ENCODE measurements at regions not wholly inside any gene's neighbourhood (a gene's known extent, or its start where the extent isn't known, plus 50 kb on each side); places are given as distances from the start of the nearest gene placed in this dataset.

DNA sequence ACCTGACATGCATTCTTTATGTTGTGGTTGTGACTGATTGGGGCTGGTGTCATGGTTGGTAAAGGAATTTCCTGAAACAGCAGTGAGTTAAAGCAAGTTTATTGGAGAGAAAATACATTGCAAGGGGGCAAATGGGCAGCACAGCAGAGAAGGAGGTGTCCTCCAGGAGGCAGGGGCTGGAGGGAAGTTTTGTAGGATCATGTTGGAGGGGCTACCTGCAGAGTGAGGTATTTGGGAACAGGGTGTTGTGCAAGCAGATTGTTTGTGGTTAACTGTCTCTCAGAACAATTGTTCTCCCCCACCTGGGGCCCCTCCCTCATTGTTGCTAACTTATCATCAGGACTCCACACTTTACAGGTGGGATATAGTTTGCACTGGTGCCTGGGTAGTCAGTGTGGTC, 196.0 kb downstream of the NSUN3 start:
- no peak overlapping the region for H3K4me3 ChIP-seq (ENCODE audit: low read depth, low read length)
- ChIA-PET CTCF (interaction anchor here (1.7 kb wide), 1 partner anchor 9 kb away, joined by 6 read pairs; no protein-coding TSS in a partner anchor), POLR2A (no interaction called here)
- H3K36me3 ChIP-seq (ENCODE audit: control insufficient read depth in 2 of 2, insufficient read depth in 1 of 2, low read length in 2 of 2) = no peaks in the 10 kb centered on the region
- H3K9me3 ChIP-seq (ENCODE audit: control insufficient read depth, insufficient read depth, low read depth, low read length) = no peaks in the 10 kb centered on the region
- no peak overlapping the region for H3K27ac ChIP-seq (ENCODE audit: extremely low read depth, low read depth, low read length)
- no peaks in the 10 kb centered on the region for H3K4me1 ChIP-seq (ENCODE audit: control insufficient read depth, insufficient read depth, low read length)
- TF ChIP-seq ZNF555 (tag by site-specific recombination; conservative IDR thresholded peaks at IDR 0.05) = no peak
- TF ChIP-seq, protein P1, sequence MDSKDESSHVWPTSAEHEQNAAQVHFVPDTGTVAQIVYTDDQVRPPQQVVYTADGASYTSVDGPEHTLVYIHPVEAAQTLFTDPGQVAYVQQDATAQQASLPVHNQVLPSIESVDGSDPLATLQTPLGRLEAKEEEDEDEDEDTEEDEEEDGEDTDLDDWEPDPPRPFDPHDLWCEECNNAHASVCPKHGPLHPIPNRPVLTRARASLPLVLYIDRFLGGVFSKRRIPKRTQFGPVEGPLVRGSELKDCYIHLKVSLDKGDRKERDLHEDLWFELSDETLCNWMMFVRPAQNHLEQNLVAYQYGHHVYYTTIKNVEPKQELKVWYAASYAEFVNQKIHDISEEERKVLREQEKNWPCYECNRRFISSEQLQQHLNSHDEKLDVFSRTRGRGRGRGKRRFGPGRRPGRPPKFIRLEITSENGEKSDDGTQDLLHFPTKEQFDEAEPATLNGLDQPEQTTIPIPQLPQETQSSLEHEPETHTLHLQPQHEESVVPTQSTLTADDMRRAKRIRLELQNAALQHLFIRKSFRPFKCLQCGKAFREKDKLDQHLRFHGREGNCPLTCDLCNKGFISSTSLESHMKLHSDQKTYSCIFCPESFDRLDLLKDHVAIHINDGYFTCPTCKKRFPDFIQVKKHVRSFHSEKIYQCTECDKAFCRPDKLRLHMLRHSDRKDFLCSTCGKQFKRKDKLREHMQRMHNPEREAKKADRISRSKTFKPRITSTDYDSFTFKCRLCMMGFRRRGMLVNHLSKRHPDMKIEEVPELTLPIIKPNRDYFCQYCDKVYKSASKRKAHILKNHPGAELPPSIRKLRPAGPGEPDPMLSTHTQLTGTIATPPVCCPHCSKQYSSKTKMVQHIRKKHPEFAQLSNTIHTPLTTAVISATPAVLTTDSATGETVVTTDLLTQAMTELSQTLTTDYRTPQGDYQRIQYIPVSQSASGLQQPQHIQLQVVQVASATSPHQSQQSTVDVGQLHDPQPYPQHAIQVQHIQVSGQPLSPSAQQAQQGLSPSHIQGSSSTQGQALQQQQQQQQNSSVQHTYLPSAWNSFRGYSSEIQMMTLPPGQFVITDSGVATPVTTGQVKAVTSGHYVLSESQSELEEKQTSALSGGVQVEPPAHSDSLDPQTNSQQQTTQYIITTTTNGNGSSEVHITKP (tag by site-specific recombination; IDR thresholded peaks at IDR 0.05) = no peak
- TF ChIP-seq INSM2 (tag by site-specific recombination; IDR thresholded peaks at IDR 0.05) = no peak
- TF ChIP-seq PRDM1 (tag by site-specific recombination; IDR thresholded peaks at IDR 0.05) = no peak
- TF ChIP-seq ATF2 (tag by site-specific recombination; IDR thresholded peaks at IDR 0.05; ENCODE audit: low read depth) = no peak
- no peak for TF ChIP-seq ZNF544 (tag by site-specific recombination; IDR thresholded peaks at IDR 0.05)
- TF ChIP-seq GLI2 (tag by site-specific recombination; IDR thresholded peaks at IDR 0.05; ENCODE audit: borderline replicate concordance, low read depth) = no peak
- no peak for TF ChIP-seq KLF9 (tag by site-specific recombination; IDR thresholded peaks at IDR 0.05; ENCODE audit: low read depth)
- TF ChIP-seq ZFP3 (tag by site-specific recombination; IDR thresholded peaks at IDR 0.05; ENCODE audit: low read depth) = no peak
- TF ChIP-seq, protein P2, sequence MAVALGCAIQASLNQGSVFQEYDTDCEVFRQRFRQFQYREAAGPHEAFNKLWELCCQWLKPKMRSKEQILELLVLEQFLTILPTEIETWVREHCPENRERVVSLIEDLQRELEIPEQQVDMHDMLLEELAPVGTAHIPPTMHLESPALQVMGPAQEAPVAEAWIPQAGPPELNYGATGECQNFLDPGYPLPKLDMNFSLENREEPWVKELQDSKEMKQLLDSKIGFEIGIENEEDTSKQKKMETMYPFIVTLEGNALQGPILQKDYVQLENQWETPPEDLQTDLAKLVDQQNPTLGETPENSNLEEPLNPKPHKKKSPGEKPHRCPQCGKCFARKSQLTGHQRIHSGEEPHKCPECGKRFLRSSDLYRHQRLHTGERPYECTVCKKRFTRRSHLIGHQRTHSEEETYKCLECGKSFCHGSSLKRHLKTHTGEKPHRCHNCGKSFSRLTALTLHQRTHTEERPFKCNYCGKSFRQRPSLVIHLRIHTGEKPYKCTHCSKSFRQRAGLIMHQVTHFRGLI (tag by site-specific recombination; IDR thresholded peaks at IDR 0.05) = no peak
- TF ChIP-seq SALL2 (tag by site-specific recombination; IDR thresholded peaks at IDR 0.05; ENCODE audit: borderline replicate concordance) = no peak
- TF ChIP-seq ZNF692 (tag by site-specific recombination; IDR thresholded peaks at IDR 0.05) = no peak
- no peak for TF ChIP-seq IKZF3 (tag by site-specific recombination; IDR thresholded peaks at IDR 0.05)
- no peak for TF ChIP-seq ZNF670 (tag by site-specific recombination; IDR thresholded peaks at IDR 0.05; ENCODE audit: low read depth)
- TF ChIP-seq TSHZ1 (tag by site-specific recombination; IDR thresholded peaks at IDR 0.05; ENCODE audit: borderline replicate concordance) = no peak
- TF ChIP-seq MYNN (tag by site-specific recombination; IDR thresholded peaks at IDR 0.05; ENCODE audit: borderline replicate concordance) = no peak
- TF ChIP-seq, protein P3, sequence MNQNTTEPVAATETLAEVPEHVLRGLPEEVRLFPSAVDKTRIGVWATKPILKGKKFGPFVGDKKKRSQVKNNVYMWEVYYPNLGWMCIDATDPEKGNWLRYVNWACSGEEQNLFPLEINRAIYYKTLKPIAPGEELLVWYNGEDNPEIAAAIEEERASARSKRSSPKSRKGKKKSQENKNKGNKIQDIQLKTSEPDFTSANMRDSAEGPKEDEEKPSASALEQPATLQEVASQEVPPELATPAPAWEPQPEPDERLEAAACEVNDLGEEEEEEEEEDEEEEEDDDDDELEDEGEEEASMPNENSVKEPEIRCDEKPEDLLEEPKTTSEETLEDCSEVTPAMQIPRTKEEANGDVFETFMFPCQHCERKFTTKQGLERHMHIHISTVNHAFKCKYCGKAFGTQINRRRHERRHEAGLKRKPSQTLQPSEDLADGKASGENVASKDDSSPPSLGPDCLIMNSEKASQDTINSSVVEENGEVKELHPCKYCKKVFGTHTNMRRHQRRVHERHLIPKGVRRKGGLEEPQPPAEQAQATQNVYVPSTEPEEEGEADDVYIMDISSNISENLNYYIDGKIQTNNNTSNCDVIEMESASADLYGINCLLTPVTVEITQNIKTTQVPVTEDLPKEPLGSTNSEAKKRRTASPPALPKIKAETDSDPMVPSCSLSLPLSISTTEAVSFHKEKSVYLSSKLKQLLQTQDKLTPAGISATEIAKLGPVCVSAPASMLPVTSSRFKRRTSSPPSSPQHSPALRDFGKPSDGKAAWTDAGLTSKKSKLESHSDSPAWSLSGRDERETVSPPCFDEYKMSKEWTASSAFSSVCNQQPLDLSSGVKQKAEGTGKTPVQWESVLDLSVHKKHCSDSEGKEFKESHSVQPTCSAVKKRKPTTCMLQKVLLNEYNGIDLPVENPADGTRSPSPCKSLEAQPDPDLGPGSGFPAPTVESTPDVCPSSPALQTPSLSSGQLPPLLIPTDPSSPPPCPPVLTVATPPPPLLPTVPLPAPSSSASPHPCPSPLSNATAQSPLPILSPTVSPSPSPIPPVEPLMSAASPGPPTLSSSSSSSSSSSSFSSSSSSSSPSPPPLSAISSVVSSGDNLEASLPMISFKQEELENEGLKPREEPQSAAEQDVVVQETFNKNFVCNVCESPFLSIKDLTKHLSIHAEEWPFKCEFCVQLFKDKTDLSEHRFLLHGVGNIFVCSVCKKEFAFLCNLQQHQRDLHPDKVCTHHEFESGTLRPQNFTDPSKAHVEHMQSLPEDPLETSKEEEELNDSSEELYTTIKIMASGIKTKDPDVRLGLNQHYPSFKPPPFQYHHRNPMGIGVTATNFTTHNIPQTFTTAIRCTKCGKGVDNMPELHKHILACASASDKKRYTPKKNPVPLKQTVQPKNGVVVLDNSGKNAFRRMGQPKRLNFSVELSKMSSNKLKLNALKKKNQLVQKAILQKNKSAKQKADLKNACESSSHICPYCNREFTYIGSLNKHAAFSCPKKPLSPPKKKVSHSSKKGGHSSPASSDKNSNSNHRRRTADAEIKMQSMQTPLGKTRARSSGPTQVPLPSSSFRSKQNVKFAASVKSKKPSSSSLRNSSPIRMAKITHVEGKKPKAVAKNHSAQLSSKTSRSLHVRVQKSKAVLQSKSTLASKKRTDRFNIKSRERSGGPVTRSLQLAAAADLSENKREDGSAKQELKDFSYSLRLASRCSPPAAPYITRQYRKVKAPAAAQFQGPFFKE (tag by site-specific recombination; IDR thresholded peaks at IDR 0.05; ENCODE audit: borderline replicate concordance) = no peak

Measured in HEK293 (cell line).